ENCODE measurements at regions not wholly inside any gene's neighbourhood (a gene's known extent, or its start where the extent isn't known, plus 50 kb on each side); places are given as distances from the start of the nearest gene placed in this dataset.

- TF ChIP-seq CTCF (IDR thresholded peaks at IDR 0.05) = no peak
- H3K36me3 Mint-ChIP-seq (ENCODE audit: low read depth) = peaks cover 5% of the 10 kb centered on the region
- DNase-seq = no peak
- H3K27me3 Mint-ChIP-seq (ENCODE audit: low read depth, poor library complexity) = peaks cover 3% of the 10 kb centered on the region
- H3K27ac Mint-ChIP-seq = no peak overlapping the region
- peaks cover 63% of the 10 kb centered on the region for H3K4me1 Mint-ChIP-seq
- H3K4me3 Mint-ChIP-seq = no peak overlapping the region
- H3K9me3 Mint-ChIP-seq = peaks cover 10% of the 10 kb centered on the region
These were observed 150.9 kb upstream of the FAM241A start for GRCh38 chr4:111994392-111994791.

- H3K9me3 Mint-ChIP-seq = peaks cover 10% of the 10 kb centered on the region
- TF ChIP-seq CTCF (IDR thresholded peaks at IDR 0.05) = no peak
- no peak overlapping the region for H3K4me3 Mint-ChIP-seq
- H3K27me3 Mint-ChIP-seq (ENCODE audit: low read depth, poor library complexity) = peaks cover 9% of the 10 kb centered on the region
- peaks cover 53% of the 10 kb centered on the region for H3K4me1 Mint-ChIP-seq
- peaks cover 5% of the 10 kb centered on the region for H3K36me3 Mint-ChIP-seq (ENCODE audit: low read depth)
- no peak overlapping the region for H3K27ac Mint-ChIP-seq
- no peak for DNase-seq
These were observed 147.5 kb upstream of the FAM241A start for GRCh38 chr4:111997785-111998184.

GRCh38 chr4:111999801-112000200 is 145.5 kb upstream of the FAM241A start:
- peaks cover 10% of the 10 kb centered on the region for H3K9me3 Mint-ChIP-seq
- no peak overlapping the region for H3K4me3 Mint-ChIP-seq
- peaks cover 49% of the 10 kb centered on the region for H3K4me1 Mint-ChIP-seq
- no peak for DNase-seq
- H3K36me3 Mint-ChIP-seq (ENCODE audit: low read depth) = peaks cover 5% of the 10 kb centered on the region
- H3K27ac Mint-ChIP-seq = no peak overlapping the region
- H3K27me3 Mint-ChIP-seq (ENCODE audit: low read depth, poor library complexity) = peaks cover 9% of the 10 kb centered on the region
- TF ChIP-seq CTCF (IDR thresholded peaks at IDR 0.05) = no peak

GRCh38 chr4:112001041-112001440 is 144.2 kb upstream of the FAM241A start:
- no peak for DNase-seq
- Mint-ChIP-seq H3K4me1 (peaks cover 44% of the 10 kb centered on the region), H3K9me3 (peaks cover 10% of the 10 kb centered on the region), H3K4me3 (no peak overlapping the region), H3K27me3 (ENCODE audit: low read depth, poor library complexity) (peaks cover 9% of the 10 kb centered on the region), H3K36me3 (ENCODE audit: low read depth) (peaks cover 5% of the 10 kb centered on the region), H3K27ac (no peak overlapping the region)
- no peak for TF ChIP-seq CTCF (IDR thresholded peaks at IDR 0.05)

GRCh38 chr4:112002248-112002661 is 143.0 kb upstream of the FAM241A start:
- DNase-seq = no peak
- H3K27ac Mint-ChIP-seq = peak overlapping the region; percentile 64
- H3K27me3 Mint-ChIP-seq (ENCODE audit: low read depth, poor library complexity) = peaks cover 6% of the 10 kb centered on the region
- no peak for TF ChIP-seq CTCF (IDR thresholded peaks at IDR 0.05)
- H3K4me3 Mint-ChIP-seq = no peak overlapping the region
- H3K4me1 Mint-ChIP-seq = peaks cover 37% of the 10 kb centered on the region
- peaks cover 10% of the 10 kb centered on the region for H3K9me3 Mint-ChIP-seq
- peaks cover 5% of the 10 kb centered on the region for H3K36me3 Mint-ChIP-seq (ENCODE audit: low read depth)

- Mint-ChIP-seq H3K4me1 (peaks cover 37% of the 10 kb centered on the region), H3K4me3 (no peak overlapping the region), H3K36me3 (ENCODE audit: low read depth) (peaks cover 5% of the 10 kb centered on the region), H3K27ac (no peak overlapping the region), H3K27me3 (ENCODE audit: low read depth, poor library complexity) (peaks cover 6% of the 10 kb centered on the region), H3K9me3 (peaks cover 4% of the 10 kb centered on the region)
- no peak for TF ChIP-seq CTCF (IDR thresholded peaks at IDR 0.05)
- DNase-seq = no peak
These were observed 141.9 kb upstream of the FAM241A start for GRCh38 chr4:112003231-112003907.

All from nephron progenitor cell (in vitro differentiated cells).